ENCODE measurements at regions not wholly inside any gene's neighbourhood (a gene's known extent, or its start where the extent isn't known, plus 50 kb on each side); places are given as distances from the start of the nearest gene placed in this dataset.

GRCh38 chr5:56361398-56361797 lies 128.3 kb upstream of the ANKRD55 start:
- no peak for FAIRE-seq
- no peak for DNase-seq (ENCODE audit: insufficient read length)
- no peak for TF ChIP-seq POLR2AphosphoS5 (IDR thresholded peaks at IDR 0.05; ENCODE audit: low read depth, low read length)
- no peak for TF ChIP-seq TAF1 (IDR thresholded peaks at IDR 0.05; ENCODE audit: borderline replicate concordance, low read depth, low read length)
- TF ChIP-seq POLR2A (IDR thresholded peaks at IDR 0.05; ENCODE audit: low read depth, low read length): no peak

GRCh38 chr5:56360816-56361215 lies 127.7 kb upstream of the ANKRD55 start:
- FAIRE-seq: no peak
- TF ChIP-seq POLR2AphosphoS5 (IDR thresholded peaks at IDR 0.05; ENCODE audit: low read depth, low read length) (no peak), TAF1 (IDR thresholded peaks at IDR 0.05; ENCODE audit: borderline replicate concordance, low read depth, low read length) (no peak), POLR2A (IDR thresholded peaks at IDR 0.05; ENCODE audit: low read depth, low read length) (no peak)
- no peak for DNase-seq (ENCODE audit: insufficient read length)

GRCh38 chr5:56359809-56360685 lies 126.9 kb upstream of the ANKRD55 start:
- no peak for TF ChIP-seq POLR2AphosphoS5 (IDR thresholded peaks at IDR 0.05; ENCODE audit: low read depth, low read length)
- TF ChIP-seq POLR2A (IDR thresholded peaks at IDR 0.05; ENCODE audit: low read depth, low read length): no peak
- no peak for TF ChIP-seq TAF1 (IDR thresholded peaks at IDR 0.05; ENCODE audit: borderline replicate concordance, low read depth, low read length)
- FAIRE-seq (no peak), DNase-seq (ENCODE audit: insufficient read length) (no peak)

GRCh38 chr5:56358703-56359681 lies 125.9 kb upstream of the ANKRD55 start:
- TF ChIP-seq POLR2AphosphoS5 (IDR thresholded peaks at IDR 0.05; ENCODE audit: low read depth, low read length) (no peak), TAF1 (IDR thresholded peaks at IDR 0.05; ENCODE audit: borderline replicate concordance, low read depth, low read length) (no peak), POLR2A (IDR thresholded peaks at IDR 0.05; ENCODE audit: low read depth, low read length) (no peak)
- no peak for DNase-seq (ENCODE audit: insufficient read length)
- no peak for FAIRE-seq

DNA sequence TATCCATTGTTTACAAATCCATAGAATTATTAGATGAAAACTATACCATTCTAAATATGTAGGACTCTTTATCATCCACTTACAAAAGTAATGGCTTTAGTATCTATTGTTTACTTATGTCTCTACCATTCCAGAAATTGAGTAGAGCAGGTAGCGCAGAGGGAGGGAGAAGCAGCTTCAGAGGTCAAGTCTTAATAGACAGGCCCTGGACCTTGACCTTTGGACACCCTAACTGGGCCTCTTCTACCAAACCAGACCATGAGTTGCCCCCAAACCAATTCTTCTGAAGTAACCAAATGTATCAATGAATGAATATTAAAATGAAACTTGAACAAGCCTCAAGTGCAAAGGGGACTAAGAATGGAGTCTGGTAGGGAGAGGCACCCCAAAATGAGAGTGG lies 124.9 kb upstream of the ANKRD55 start:
- no peak for TF ChIP-seq POLR2AphosphoS5 (IDR thresholded peaks at IDR 0.05; ENCODE audit: low read depth, low read length)
- TF ChIP-seq POLR2A (IDR thresholded peaks at IDR 0.05; ENCODE audit: low read depth, low read length): no peak
- no peak for TF ChIP-seq TAF1 (IDR thresholded peaks at IDR 0.05; ENCODE audit: borderline replicate concordance, low read depth, low read length)
- DNase-seq (ENCODE audit: insufficient read length) (no peak), FAIRE-seq (no peak)

DNA sequence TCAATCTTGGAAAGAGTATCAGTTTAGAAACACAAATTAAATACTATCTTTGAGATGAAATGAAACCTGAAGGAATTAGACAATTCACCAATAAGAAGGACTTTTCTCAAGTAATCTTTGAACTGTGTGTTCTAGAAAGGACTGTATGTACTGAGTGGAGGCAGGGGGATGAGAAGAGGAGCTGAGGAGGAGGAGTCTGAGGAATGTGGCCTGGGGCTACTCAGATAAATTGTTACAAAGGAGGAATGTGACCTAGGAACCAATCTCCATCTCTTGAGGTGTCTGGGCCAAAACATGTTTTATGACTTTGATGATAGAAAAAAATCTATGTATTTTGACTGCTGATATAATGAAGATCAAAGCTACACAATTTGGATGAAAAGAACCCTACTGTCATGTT lies 124.3 kb upstream of the ANKRD55 start:
- FAIRE-seq (no peak), DNase-seq (ENCODE audit: insufficient read length) (no peak)
- no peak for TF ChIP-seq POLR2AphosphoS5 (IDR thresholded peaks at IDR 0.05; ENCODE audit: low read depth, low read length)

DNA sequence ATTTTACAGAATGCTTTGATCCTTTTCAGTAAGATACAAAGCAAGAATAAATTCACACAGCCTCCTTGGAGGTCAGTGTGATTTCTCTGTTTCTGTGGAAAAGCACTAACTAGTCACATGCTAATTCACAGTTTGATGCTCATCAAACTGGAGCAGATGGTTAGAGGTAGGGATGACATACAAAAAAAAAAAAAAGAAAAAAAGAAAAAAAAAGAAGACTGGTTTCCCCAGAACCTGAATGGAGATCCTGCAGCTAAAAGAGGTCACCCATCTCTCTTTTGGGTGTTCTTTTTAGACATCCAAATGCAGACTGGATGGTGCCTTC lies 123.7 kb upstream of the ANKRD55 start:
- FAIRE-seq (no peak), DNase-seq (ENCODE audit: insufficient read length) (no peak)
- TF ChIP-seq TAF1 (IDR thresholded peaks at IDR 0.05; ENCODE audit: borderline replicate concordance, low read depth, low read length) (no peak), POLR2AphosphoS5 (IDR thresholded peaks at IDR 0.05; ENCODE audit: low read depth, low read length) (no peak), POLR2A (IDR thresholded peaks at IDR 0.05; ENCODE audit: low read depth, low read length) (no peak)

DNA sequence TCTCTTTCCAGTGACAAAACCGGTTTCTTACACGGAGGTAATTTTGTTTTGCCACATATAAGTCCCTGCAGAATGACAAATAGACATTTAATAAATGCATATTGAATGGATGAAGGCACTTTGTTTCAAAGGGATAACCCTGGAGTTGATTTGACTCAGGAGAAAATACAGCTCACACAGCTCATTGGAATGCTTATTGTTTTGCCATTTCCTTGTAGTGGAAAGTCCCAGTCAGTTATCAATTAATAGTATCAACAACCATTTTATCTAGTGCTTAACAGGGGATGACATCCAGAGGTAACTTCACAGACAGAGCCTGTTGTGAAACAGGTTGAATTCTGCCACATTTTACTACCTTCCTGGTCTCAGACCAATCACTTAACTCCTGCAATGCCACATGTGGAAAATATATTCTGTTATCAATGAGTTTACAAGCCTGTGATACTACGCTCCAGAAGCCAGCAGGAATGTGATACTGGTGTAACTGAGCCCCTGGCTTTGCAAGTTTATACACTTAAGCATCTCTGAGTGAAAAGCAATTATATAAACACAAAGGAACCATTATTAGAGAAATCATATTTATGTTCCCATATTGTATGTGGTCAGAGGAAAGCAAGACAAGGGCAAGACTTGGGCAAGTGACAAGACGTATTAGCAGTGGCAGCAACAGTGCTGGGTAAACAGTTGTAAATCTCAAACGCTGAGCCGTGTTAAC lies 123.1 kb upstream of the ANKRD55 start:
- TF ChIP-seq TAF1 (IDR thresholded peaks at IDR 0.05; ENCODE audit: borderline replicate concordance, low read depth, low read length): no peak
- TF ChIP-seq POLR2AphosphoS5 (IDR thresholded peaks at IDR 0.05; ENCODE audit: low read depth, low read length): no peak
- DNase-seq (ENCODE audit: insufficient read length) (no peak), FAIRE-seq (no peak)

DNA sequence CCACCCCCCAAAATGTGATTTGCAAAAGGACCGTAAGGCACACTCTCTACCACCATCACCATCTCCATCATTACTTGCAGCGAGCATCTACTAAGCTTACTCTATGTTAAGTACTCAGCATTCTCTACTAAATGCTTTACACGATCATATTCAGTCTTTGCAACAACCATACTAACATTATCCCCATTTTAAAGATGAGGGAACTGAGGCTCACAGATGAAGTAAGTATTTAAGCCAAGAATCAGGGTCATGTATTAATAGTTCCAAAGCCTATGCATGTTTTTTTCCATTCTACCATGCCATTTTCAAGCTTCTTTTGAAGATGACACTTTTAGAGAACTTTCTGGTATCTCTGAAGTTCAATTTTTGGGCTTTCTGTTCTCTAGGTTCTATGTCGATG lies 121.7 kb upstream of the ANKRD55 start:
- no peak for FAIRE-seq
- TF ChIP-seq TAF1 (IDR thresholded peaks at IDR 0.05; ENCODE audit: borderline replicate concordance, low read depth, low read length) (no peak), POLR2A (IDR thresholded peaks at IDR 0.05; ENCODE audit: low read depth, low read length) (no peak), POLR2AphosphoS5 (IDR thresholded peaks at IDR 0.05; ENCODE audit: low read depth, low read length) (no peak)
- DNase-seq (ENCODE audit: insufficient read length): no peak

- TF ChIP-seq TAF1 (IDR thresholded peaks at IDR 0.05; ENCODE audit: borderline replicate concordance, low read depth, low read length) (no peak), POLR2A (IDR thresholded peaks at IDR 0.05; ENCODE audit: low read depth, low read length) (no peak), POLR2AphosphoS5 (IDR thresholded peaks at IDR 0.05; ENCODE audit: low read depth, low read length) (no peak)
- FAIRE-seq (no peak), DNase-seq (ENCODE audit: insufficient read length) (no peak)
Observed at GRCh38 chr5:56352808-56353590, 119.9 kb upstream of the ANKRD55 start.
